ENCODE measurements at regions not wholly inside any gene's neighbourhood (a gene's known extent, or its start where the extent isn't known, plus 50 kb on each side); places are given as distances from the start of the nearest gene placed in this dataset.

GRCh38 chr6:21965016-21965415 is 331.8 kb downstream of the PRL start:
- no peak for DNase-seq (ENCODE audit: low read depth in 2 of 2)

GRCh38 chr6:21965953-21966539 is 330.8 kb downstream of the PRL start:
- no peak for DNase-seq (ENCODE audit: low read depth in 2 of 2)

GRCh38 chr6:21967056-21967974 is 329.5 kb downstream of the PRL start:
- no peak for DNase-seq (ENCODE audit: low read depth in 2 of 2)

- DNase-seq (ENCODE audit: low read depth in 2 of 2) = no peak
Observed at GRCh38 chr6:21968411-21968810, 328.4 kb downstream of the PRL start.

- no peak for DNase-seq (ENCODE audit: low read depth in 2 of 2)
Observed at GRCh38 chr6:21969192-21969591, 327.6 kb downstream of the PRL start.

- DNase-seq (ENCODE audit: low read depth in 2 of 2) = no peak
Observed at GRCh38 chr6:21970569-21971300, 326.1 kb downstream of the PRL start.

- no peak for DNase-seq (ENCODE audit: low read depth in 2 of 2)
Observed at GRCh38 chr6:21971541-21971940, 325.3 kb downstream of the PRL start.

- no peak for DNase-seq (ENCODE audit: low read depth in 2 of 2)
Observed at GRCh38 chr6:21972516-21972915, 324.3 kb downstream of the PRL start.

- no peak for DNase-seq (ENCODE audit: low read depth in 2 of 2)
Observed at GRCh38 chr6:21977346-21977745, 319.5 kb downstream of the PRL start.

- no peak for DNase-seq (ENCODE audit: low read depth in 2 of 2)
Observed at GRCh38 chr6:21981235-21981833, 315.5 kb downstream of the PRL start.

- no peak for DNase-seq (ENCODE audit: low read depth in 2 of 2)
Observed at GRCh38 chr6:21984135-21984534, 312.7 kb downstream of the PRL start.

- DNase-seq (ENCODE audit: low read depth in 2 of 2) = no peak
Observed at GRCh38 chr6:21984561-21984960, 312.3 kb downstream of the PRL start.

- DNase-seq (ENCODE audit: low read depth in 2 of 2) = no peak
Observed at GRCh38 chr6:21985904-21986303, 310.9 kb downstream of the PRL start.

GRCh38 chr6:21986703-21987102 is 310.1 kb downstream of the PRL start:
- no peak for DNase-seq (ENCODE audit: low read depth in 2 of 2)

- DNase-seq (ENCODE audit: low read depth in 2 of 2) = no peak
Observed at GRCh38 chr6:21987501-21987957, 309.3 kb downstream of the PRL start.

GRCh38 chr6:21990577-21990976 is 306.3 kb downstream of the PRL start:
- no peak for DNase-seq (ENCODE audit: low read depth in 2 of 2)

GRCh38 chr6:21992178-21992967 is 304.5 kb downstream of the PRL start:
- DNase-seq (ENCODE audit: low read depth in 2 of 2) = no peak

GRCh38 chr6:21993841-21994240 is 303.0 kb downstream of the PRL start:
- no peak for DNase-seq (ENCODE audit: low read depth in 2 of 2)

GRCh38 chr6:21994821-21995220 is 302.0 kb downstream of the PRL start:
- DNase-seq (ENCODE audit: low read depth in 2 of 2) = no peak

- DNase-seq (ENCODE audit: low read depth in 2 of 2) = no peak
Observed at GRCh38 chr6:21995318-21995717, 301.5 kb downstream of the PRL start.

- DNase-seq (ENCODE audit: low read depth in 2 of 2) = no peak
Observed at GRCh38 chr6:21996425-21997118, 300.3 kb downstream of the PRL start.
